ENCODE measurements at regions not wholly inside any gene's neighbourhood (a gene's known extent, or its start where the extent isn't known, plus 50 kb on each side); places are given as distances from the start of the nearest gene placed in this dataset.
"Not testable (repeated sequence)": the region's sequence is repeated elsewhere in the genome, so short reads cannot be mapped to it uniquely, and the experiment has no call there.

DNA sequence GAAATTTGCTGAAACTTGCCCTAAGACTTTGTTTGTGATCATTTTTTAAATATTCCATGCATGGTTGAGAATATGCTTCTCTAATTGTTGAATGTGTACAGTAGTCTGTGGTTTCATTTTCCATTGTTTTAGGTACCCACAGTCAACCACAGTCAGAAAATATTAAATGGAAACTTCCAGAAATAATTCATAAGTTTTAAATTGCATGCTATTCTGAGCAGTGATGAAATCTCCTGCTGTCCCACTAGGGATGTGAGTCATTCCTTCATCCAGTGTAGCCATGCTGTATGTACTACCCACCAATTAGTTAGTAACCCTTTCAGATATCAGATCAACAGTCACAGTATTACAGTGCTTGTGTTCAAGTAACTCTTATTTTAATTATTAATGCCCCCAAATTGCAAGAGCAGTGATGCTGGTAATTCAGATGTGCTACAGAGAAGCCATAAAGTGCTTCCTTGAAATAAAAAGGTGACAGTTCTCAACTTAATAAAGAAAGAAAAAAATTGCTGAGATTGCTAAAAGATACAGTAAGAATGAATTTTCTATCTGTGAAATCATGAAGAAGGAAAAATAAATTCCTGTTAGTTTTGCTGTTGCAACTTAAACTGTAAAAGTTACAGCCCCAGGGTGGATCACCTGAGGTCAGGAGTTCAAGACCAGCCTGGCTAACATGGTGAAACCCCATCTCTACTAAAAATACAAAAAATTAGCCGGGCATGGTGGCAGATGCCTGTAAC is 79.9 kb upstream of the FBXL17 start:
- peak; percentile 53 to 55 for DNase-seq (ENCODE audit: low read depth in 2 of 2)

DNA sequence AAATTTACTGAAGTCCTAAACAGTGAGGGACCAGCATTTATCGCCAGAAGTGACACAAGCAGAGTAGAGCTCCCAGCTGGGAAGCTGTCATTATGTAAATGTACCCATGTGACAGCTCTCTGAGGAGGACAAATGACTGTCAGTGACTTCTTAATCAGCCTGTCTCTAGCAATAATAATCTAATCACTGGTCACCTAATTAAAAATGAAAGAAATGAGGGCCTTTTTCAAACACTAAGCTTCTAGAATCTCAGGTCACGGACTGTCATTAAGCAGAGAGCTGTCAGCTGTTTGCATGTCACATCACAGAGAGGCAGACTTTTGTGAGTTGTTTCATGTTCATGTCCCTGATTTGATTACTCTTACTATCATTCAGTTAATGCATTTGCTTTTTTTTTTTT is 77.9 kb upstream of the FBXL17 start:
- DNase-seq (ENCODE audit: low read depth in 2 of 2): no peak

DNA sequence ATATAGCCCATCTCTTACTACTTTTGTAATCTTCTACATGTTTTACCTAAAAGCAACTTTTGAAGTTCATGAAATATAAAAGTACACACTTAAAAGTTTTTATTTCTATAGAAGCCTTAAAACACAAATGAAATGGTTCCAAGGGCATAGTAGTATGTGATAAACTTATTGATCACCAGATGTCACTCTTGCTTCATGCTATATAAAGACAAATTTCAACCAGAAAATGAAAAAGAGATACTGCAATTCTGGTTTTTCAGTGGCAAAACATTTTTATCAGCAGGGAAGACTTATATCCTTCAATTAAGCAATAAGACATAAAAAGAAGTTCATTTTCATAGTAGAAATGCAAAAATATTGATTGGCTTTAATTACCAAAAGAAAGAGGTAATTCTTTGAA is 69.4 kb upstream of the FBXL17 start:
- no peak for DNase-seq (ENCODE audit: low read depth in 2 of 2)

DNA sequence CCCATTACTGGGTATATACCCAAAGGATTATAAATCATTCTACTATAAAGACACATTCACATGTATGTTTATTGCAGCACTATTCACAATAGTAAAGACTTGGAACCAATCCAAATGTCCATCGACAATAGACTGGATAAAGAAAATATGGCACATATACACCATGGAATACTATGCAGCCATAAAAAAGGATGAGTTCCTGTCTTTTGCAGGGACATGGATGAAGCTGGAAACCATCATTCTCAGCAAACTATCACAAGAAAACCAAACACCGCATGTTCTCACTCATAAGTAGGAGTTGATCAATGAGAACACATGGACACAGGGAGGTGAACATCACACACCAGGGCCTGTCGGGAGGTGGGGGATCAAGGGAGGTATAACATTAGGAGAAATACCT is 62.2 kb upstream of the FBXL17 start:
- DNase-seq (ENCODE audit: low read depth in 2 of 2): not testable (repeated sequence)

DNA sequence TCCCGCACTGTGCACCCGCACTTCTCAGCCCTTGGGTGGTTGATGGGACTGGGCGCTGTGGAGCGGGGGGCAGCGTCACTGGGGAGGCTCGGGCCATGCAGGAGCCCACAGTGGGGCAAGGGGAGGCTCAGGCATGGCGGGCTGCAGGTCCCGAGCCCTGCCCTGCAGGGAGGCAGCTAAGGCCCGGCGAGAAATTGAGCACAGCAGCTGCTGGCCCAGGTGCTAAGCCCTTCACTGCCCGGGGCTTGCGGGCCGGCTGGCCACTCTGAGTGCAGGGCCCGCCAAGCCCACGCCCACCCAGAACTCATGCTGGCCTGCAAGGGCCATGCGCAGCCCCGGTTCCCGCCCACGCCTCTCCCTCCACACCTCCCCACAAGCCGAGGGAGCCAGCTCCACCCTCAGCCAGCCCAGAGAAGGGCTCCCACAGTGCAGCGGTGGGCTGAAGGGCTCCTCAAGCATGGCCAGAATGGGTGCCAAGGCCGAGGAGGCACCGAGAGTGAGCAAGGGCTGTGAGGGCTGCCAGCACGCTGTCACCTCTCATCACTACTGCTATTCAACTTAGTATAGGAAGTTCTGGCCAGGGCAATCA is 60.3 kb upstream of the FBXL17 start:
- not testable (repeated sequence) for DNase-seq (ENCODE audit: low read depth in 2 of 2)

DNA sequence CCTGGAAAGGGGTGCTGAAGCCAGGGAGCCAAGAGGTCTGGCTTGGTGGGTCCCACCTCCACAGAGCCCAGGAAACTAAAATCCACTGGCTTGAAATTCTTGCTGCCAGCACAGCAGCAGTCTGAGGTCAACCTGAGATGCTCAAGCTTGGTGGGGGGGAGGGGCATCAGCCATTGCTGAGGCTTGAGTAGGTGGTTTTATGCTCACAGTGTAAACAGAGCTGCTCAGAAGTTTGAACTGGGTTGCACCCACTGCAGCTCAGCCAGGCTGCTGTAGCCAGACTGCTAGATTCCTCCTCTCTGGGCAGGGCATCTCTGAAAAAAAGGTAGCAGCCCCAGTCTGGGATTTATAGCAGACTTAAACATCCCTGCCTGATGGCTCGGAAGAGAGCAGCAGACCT is 55.5 kb upstream of the FBXL17 start:
- no peak for DNase-seq (ENCODE audit: low read depth in 2 of 2)

DNA sequence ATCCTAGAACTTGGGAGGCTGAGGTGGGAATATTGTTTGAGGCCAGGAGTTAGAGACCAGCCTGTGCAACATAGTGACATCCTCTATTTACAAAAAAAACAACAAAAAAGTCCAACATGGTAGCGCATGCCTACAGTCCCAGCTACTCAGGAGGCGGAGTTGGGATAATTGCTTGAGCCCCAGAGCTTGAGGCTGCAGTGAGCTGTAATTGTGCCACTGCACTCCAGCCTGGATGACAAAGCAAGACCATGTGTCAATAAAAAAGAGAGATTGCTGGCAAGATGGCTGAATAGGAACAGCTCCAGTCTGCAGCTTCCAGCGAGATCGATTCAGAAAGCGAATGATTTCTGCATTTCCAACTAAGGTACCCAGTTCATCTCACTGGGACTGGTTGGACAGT is 54.8 kb upstream of the FBXL17 start:
- DNase-seq (ENCODE audit: low read depth in 2 of 2): no peak

DNA sequence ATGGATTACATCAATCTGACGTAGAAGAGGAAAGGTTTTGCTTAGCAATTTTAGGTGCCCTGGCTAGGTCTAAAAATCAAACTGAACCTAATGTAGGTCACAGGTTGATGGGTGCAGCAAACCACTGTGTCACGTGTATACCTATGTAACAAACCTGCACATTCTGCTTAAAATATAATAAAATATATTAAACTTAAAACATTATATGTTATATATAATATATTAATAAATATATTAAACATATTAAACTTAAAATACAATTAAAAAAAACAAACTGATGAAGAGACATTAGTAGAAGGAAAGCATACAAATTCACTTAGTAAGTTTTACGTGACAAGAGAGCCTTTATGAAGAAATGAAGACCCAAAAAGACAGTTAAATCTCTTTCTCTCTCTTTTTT is 51.7 kb upstream of the FBXL17 start:
- DNase-seq (ENCODE audit: low read depth in 2 of 2): no peak

DNA sequence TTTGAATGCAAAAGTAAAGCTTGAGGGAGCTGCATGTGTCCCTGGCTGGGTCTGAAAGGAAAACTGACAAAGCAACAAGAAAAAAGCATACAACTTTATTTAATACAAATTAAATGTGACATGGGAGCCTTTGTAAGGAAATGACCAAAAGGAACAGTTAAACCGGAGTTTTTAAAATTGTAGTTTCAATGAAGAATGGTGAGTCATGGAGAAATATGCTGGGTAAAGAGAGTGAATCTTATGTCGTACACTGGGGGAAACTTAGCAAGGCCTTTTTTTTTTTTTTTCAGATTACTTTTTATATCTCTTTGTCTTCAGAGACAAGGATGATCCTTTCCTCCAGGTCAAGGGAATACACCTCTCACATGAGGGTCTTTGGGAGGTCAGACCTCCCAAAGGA is 50.1 kb upstream of the FBXL17 start:
- peak; percentile 20 to 24 for DNase-seq (ENCODE audit: low read depth in 2 of 2)

Data from fibroblast of skin of left quadriceps (primary cell).